Epithelial cell of proximal tubule (primary cell): ENCODE measurements at regions not wholly inside any gene's neighbourhood (a gene's known extent, or its start where the extent isn't known, plus 50 kb on each side); places are given as distances from the start of the nearest gene placed in this dataset.

Source experiments
- DNase-seq: peaks from one replicate; pipeline ENCODE4 v3.0.0-alpha.2; 2011; ENCODE audit warnings: low read depth
- H3K4me3 ChIP-seq: 2 replicates; pipeline ENCODE4 v1.5.1; 2011; ENCODE audit warnings: low read depth, mild to moderate bottlenecking, low read length
- TF ChIP-seq, protein P1 (sequence below): conservative IDR thresholded peaks from 2 replicates; pipeline ENCODE4 v1.5.1; 2012; ENCODE audit warnings: low read depth, mild to moderate bottlenecking, low read length

DNA sequence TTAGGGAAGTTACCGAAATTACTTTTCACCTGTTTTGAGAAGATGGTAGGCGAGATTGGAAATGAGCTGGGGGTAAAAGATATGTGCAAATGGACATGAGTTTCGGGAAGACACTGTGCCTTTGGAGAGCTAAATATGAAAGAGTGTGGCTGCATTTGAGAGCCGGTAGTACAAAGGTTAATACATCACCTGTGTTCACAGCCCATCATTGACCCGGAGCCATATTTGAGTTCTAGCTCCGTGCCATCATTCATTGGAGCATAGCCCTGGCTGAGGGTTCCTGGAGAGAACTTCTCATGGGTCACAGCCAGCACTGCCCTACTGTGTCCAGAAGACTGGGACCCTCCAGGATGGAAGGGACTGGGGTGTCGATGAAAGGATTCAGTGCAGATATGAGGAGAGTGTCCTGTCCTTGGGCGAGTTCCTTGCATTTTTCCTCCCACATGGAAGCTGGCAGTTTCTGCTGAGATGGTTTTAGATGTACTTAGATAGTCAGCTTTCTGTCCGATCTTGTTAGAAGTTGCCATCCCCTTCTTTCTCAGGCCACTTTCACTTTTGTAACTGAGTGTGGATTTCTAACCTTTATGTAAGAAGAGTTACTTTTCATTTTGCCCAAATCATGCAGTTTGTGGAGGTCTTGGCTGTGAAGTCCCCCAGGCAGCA, 138.8 kb downstream of the JCAD start:
- no peak for DNase-seq
- no peak overlapping the region for H3K4me3 ChIP-seq
- TF ChIP-seq, protein P1, sequence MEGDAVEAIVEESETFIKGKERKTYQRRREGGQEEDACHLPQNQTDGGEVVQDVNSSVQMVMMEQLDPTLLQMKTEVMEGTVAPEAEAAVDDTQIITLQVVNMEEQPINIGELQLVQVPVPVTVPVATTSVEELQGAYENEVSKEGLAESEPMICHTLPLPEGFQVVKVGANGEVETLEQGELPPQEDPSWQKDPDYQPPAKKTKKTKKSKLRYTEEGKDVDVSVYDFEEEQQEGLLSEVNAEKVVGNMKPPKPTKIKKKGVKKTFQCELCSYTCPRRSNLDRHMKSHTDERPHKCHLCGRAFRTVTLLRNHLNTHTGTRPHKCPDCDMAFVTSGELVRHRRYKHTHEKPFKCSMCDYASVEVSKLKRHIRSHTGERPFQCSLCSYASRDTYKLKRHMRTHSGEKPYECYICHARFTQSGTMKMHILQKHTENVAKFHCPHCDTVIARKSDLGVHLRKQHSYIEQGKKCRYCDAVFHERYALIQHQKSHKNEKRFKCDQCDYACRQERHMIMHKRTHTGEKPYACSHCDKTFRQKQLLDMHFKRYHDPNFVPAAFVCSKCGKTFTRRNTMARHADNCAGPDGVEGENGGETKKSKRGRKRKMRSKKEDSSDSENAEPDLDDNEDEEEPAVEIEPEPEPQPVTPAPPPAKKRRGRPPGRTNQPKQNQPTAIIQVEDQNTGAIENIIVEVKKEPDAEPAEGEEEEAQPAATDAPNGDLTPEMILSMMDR: no peak

DNA sequence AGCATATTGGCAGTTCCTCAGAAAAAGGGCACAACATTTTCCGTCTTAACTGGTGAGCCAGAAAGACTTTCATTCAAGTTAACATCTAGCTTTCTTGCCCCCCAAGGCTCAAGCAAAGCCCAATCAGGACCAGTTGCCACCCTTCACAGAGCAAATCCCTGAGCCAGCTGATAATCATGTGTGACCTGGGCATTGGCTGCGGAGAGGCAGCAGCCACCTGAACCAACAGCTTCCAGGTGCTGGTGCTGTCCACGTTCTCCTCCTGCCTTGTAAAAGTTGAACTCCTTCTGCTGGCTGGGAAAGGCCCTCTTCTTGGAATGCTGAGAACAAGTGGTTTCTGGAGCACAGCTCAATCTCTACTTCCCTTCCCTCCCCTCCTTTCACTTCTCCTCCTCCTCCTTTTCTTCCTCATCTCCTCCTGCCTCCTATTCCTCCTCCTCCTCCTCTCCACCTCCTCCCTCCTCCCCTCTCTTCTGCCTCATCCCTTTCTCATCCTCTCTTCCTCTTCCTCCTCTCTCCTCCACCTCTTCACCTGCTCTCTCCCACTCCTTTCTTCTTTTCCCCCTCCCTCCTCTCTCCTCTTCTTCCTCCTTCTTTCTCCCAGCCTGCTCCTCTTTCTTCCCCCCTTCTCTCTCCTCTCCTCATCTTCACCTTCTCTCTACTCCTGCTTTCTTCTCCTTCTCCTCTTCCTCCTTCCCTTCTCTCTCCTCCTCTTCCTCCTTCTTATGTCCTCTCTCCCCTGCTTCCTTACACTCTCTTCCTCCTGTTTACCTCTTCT, 140.6 kb downstream of the JCAD start:
- no peak overlapping the region for H3K4me3 ChIP-seq
- TF ChIP-seq, protein P1: no peak
- no peak for DNase-seq

DNA sequence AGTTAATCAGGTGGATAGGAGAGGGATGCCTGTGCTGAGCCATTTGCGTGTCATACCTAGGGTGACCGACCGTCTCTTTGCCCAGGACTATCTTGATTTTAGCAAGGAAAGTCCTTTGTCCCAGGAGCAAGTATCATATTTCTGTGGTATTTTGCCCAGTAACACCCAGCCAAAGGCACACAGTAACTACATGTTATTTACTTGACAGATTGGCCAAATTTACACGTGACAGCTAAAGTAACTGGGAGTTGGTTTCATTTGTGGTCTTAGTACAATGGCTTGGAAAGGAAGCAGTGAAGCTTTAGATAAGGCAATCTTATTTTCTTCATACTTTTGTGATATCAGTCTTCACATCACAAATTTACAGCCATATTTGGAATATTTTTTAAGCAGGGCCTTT, 142.1 kb downstream of the JCAD start:
- DNase-seq: no peak
- TF ChIP-seq, protein P1: no peak
- no peak overlapping the region for H3K4me3 ChIP-seq

DNA sequence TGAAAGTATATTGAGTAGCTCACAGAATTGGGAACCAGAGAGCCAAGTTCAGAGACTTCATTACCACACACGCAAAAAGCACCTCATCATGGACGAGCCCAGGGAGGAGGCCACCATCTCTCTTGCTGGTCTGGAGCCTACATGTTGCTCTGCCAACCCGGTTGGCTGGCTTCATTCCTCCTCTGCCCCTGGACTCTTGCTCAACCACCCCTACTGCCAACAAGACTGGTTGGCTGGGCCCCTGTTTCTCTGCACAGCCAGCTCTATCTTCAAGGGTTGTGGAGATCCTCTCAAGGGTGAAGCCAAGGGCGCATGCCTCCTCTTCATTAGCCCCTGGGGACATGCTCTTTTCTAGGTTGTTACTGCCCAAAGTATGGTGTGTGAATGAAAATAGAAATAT, 142.7 kb downstream of the JCAD start:
- DNase-seq: no peak
- TF ChIP-seq, protein P1: no peak
- H3K4me3 ChIP-seq: no peak overlapping the region

DNA sequence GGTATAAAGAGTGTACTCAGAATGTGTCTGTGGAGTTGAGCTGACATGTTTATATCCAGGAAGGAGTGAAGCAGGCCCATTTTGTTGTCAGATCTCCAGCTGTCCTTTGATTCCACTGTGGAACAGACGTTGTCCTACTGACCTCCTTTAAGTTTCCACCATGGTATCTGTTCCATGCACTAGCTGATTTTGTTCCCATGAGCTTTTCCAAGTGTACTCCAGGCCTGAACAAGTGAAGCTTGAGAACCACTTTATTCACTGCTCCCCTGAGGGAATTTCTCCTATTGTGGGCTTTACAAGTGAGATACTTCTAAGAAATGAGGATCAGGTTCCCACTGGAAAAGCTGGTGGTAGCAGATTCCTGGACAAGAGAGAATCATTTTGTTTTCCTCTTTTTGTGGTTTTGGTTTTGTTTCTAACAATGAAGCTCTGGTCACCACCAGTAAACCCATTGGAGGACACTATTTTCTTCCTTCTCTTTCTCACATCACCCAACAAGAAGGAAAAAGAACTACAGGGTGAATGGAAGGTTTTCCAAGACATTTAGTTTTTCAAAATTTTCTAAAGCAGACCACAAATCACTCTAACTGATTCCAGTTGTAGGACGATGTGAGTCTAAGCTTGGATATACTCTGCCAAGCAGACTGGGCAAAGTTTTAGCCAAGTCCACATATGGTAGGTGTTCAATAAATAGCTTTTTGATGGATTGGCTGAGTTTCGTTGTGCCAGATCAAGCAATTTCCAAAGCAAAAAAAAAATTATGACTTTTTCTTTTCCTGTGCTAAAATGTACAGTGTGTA, 144.2 kb downstream of the JCAD start:
- TF ChIP-seq, protein P1: no peak
- DNase-seq: no peak
- H3K4me3 ChIP-seq: no peak overlapping the region

DNA sequence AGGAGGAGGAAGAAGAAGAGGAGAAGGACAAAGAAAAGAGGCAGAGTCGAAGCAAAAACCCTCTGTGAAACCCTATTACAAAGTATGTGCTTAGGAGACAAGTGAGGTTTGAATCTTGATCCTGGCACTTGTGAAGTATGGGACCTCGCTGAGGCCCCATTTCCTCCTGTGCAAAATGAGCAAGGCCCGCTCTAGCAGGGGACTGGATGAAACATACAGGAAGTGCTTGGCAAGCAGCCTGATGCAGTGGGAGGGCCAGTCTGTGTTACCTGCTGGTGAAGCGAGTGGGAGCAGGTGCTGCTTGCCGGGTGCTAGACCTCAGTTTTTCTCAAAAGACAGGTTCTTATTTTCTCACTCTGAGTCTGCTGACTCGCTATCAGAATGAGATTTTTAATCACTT, 150.4 kb downstream of the JCAD start:
- no peak overlapping the region for H3K4me3 ChIP-seq
- DNase-seq: no peak
- TF ChIP-seq, protein P1: no peak
